Sigmoid colon (tissue), 4 donors: ENCODE measurements at regions not wholly inside any gene's neighbourhood (a gene's known extent, or its start where the extent isn't known, plus 50 kb on each side); places are given as distances from the start of the nearest gene placed in this dataset.

Experiments used
- POLR2A ChIP-seq, 2 donors: fragments of 450-650 bp; IDR thresholded peaks; one replicate each; pipeline ENCODE4 v1.6.1; 2016; ENCODE audit warnings: antibody characterized with exemption in 2 of 2, mild to moderate bottlenecking in 2 of 2, moderate library complexity in 2 of 2
- POLR2AphosphoS5 ChIP-seq, 4 donors: sonication (generic); formaldehyde crosslinking; IDR thresholded peaks; one replicate each; pipeline ENCODE4 v1.6.1; 2017; ENCODE audit warnings: antibody characterized with exemption in 4 of 4
- TF ChIP-seq, protein P1 (sequence below), 4 experiments: fragments of 450-650 bp in 3 of 4; fragments of 200-600 bp in 1 of 4; IDR thresholded peaks; one replicate each; pipeline ENCODE4 v1.5.1; 2016 to 2019; ENCODE audit warnings: antibody characterized with exemption in 4 of 4, mild to moderate bottlenecking in 3 of 4, moderate library complexity in 2 of 4

DNA sequence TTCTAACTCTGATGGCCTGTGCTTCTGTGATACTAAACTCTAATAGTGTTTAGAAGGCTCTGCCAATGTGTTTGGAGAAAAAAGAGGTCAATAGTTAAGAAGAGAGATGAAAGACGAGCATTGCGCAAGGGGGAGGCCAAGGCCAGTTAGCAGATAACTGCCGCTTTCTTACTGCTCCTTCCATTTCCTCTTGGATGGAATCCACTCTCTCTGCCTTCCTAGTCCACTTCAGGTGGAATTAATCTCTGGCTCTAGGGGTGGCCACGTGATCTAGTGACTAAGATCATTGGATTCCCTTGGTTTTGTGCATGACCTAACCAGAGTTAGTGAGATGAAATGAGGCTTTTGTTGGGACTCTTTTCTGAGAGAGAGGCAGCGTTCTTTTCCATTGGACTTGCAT, 148.3 kb downstream of the ACTL8 start:
- TF ChIP-seq, protein P1, sequence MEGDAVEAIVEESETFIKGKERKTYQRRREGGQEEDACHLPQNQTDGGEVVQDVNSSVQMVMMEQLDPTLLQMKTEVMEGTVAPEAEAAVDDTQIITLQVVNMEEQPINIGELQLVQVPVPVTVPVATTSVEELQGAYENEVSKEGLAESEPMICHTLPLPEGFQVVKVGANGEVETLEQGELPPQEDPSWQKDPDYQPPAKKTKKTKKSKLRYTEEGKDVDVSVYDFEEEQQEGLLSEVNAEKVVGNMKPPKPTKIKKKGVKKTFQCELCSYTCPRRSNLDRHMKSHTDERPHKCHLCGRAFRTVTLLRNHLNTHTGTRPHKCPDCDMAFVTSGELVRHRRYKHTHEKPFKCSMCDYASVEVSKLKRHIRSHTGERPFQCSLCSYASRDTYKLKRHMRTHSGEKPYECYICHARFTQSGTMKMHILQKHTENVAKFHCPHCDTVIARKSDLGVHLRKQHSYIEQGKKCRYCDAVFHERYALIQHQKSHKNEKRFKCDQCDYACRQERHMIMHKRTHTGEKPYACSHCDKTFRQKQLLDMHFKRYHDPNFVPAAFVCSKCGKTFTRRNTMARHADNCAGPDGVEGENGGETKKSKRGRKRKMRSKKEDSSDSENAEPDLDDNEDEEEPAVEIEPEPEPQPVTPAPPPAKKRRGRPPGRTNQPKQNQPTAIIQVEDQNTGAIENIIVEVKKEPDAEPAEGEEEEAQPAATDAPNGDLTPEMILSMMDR (IDR thresholded peaks at IDR 0.05), result no peak
- TF ChIP-seq POLR2AphosphoS5 (IDR thresholded peaks at IDR 0.05), result no peak
- no peak for TF ChIP-seq POLR2A (IDR thresholded peaks at IDR 0.05)
